ENCODE measurements at regions not wholly inside any gene's neighbourhood (a gene's known extent, or its start where the extent isn't known, plus 50 kb on each side); places are given as distances from the start of the nearest gene placed in this dataset.
"Not testable (repeated sequence)": the region's sequence is repeated elsewhere in the genome, so short reads cannot be mapped to it uniquely, and the experiment has no call there.

- no peak overlapping the region for H3K27ac Mint-ChIP-seq
- H3K9me3 Mint-ChIP-seq: no peaks in the 10 kb centered on the region
- H3K36me3 Mint-ChIP-seq: no peaks in the 10 kb centered on the region
- H3K4me3 Mint-ChIP-seq: no peak overlapping the region
- no peaks in the 10 kb centered on the region for H3K27me3 Mint-ChIP-seq
- DNase-seq (ENCODE audit: extremely low spot score, unreplicated experiment): no peak
- TF ChIP-seq CTCF (conservative IDR thresholded peaks at IDR 0.05): no peak
- no peaks in the 10 kb centered on the region for H3K4me1 Mint-ChIP-seq (ENCODE audit: unreplicated experiment)
Measured at GRCh38 chr1:65595724-65596123, 175.3 kb downstream of the LEPR start.

- H3K27me3 Mint-ChIP-seq: no peaks in the 10 kb centered on the region
- no peaks in the 10 kb centered on the region for H3K4me1 Mint-ChIP-seq (ENCODE audit: unreplicated experiment)
- no peak overlapping the region for H3K27ac Mint-ChIP-seq
- no peaks in the 10 kb centered on the region for H3K9me3 Mint-ChIP-seq
- H3K36me3 Mint-ChIP-seq: no peaks in the 10 kb centered on the region
- H3K4me3 Mint-ChIP-seq: no peak overlapping the region
- TF ChIP-seq CTCF (conservative IDR thresholded peaks at IDR 0.05): no peak
- DNase-seq (ENCODE audit: extremely low spot score, unreplicated experiment): no peak
Measured at GRCh38 chr1:65596768-65597167, 176.3 kb downstream of the LEPR start.

GRCh38 chr1:65605621-65606020, 185.2 kb downstream of the LEPR start:
- no peaks in the 10 kb centered on the region for H3K4me1 Mint-ChIP-seq (ENCODE audit: unreplicated experiment)
- H3K36me3 Mint-ChIP-seq: no peaks in the 10 kb centered on the region
- no peaks in the 10 kb centered on the region for H3K9me3 Mint-ChIP-seq
- no peaks in the 10 kb centered on the region for H3K27me3 Mint-ChIP-seq
- H3K27ac Mint-ChIP-seq: no peak overlapping the region
- no peak for TF ChIP-seq CTCF (conservative IDR thresholded peaks at IDR 0.05)
- DNase-seq (ENCODE audit: extremely low spot score, unreplicated experiment): no peak
- H3K4me3 Mint-ChIP-seq: no peak overlapping the region

- H3K4me3 Mint-ChIP-seq: no peak overlapping the region
- DNase-seq (ENCODE audit: extremely low spot score, unreplicated experiment): no peak
- no peak overlapping the region for H3K27ac Mint-ChIP-seq
- H3K27me3 Mint-ChIP-seq: no peaks in the 10 kb centered on the region
- no peaks in the 10 kb centered on the region for H3K4me1 Mint-ChIP-seq (ENCODE audit: unreplicated experiment)
- H3K36me3 Mint-ChIP-seq: no peaks in the 10 kb centered on the region
- H3K9me3 Mint-ChIP-seq: no peaks in the 10 kb centered on the region
- no peak for TF ChIP-seq CTCF (conservative IDR thresholded peaks at IDR 0.05)
Measured at GRCh38 chr1:65606426-65606825, 186.0 kb downstream of the LEPR start.

- no peaks in the 10 kb centered on the region for H3K4me1 Mint-ChIP-seq (ENCODE audit: unreplicated experiment)
- TF ChIP-seq CTCF (conservative IDR thresholded peaks at IDR 0.05): no peak
- H3K27ac Mint-ChIP-seq: no peak overlapping the region
- H3K27me3 Mint-ChIP-seq: no peaks in the 10 kb centered on the region
- H3K36me3 Mint-ChIP-seq: no peaks in the 10 kb centered on the region
- H3K4me3 Mint-ChIP-seq: no peak overlapping the region
- H3K9me3 Mint-ChIP-seq: no peaks in the 10 kb centered on the region
- DNase-seq (ENCODE audit: extremely low spot score, unreplicated experiment): no peak
Measured at GRCh38 chr1:65613884-65614283, 178.8 kb upstream of the PDE4B start.

- no peaks in the 10 kb centered on the region for H3K27me3 Mint-ChIP-seq
- no peak overlapping the region for H3K27ac Mint-ChIP-seq
- DNase-seq (ENCODE audit: extremely low spot score, unreplicated experiment): no peak
- H3K4me1 Mint-ChIP-seq (ENCODE audit: unreplicated experiment): no peaks in the 10 kb centered on the region
- no peak overlapping the region for H3K4me3 Mint-ChIP-seq
- no peak for TF ChIP-seq CTCF (conservative IDR thresholded peaks at IDR 0.05)
- H3K36me3 Mint-ChIP-seq: no peaks in the 10 kb centered on the region
- H3K9me3 Mint-ChIP-seq: no peaks in the 10 kb centered on the region
Measured at GRCh38 chr1:65615859-65616258, 176.8 kb upstream of the PDE4B start.

GRCh38 chr1:65621721-65622120, 171.0 kb upstream of the PDE4B start:
- not testable (repeated sequence) for H3K9me3 Mint-ChIP-seq; H3K4me1 Mint-ChIP-seq (ENCODE audit: unreplicated experiment); H3K27me3 Mint-ChIP-seq; H3K36me3 Mint-ChIP-seq; H3K4me3 Mint-ChIP-seq; DNase-seq (ENCODE audit: extremely low spot score, unreplicated experiment)
- peak overlapping the region; percentile 7 for H3K27ac Mint-ChIP-seq
